HG03460 (cell line): ENCODE measurements at regions not wholly inside any gene's neighbourhood (a gene's known extent, or its start where the extent isn't known, plus 50 kb on each side); places are given as distances from the start of the nearest gene placed in this dataset.

Source experiments
- ATAC-seq: cut with Tn5 transposase; IDR thresholded peaks from one replicate; pipeline ENCODE4 v1.9.1; 2021; ENCODE audit not compliant: unreplicated experiment

DNA sequence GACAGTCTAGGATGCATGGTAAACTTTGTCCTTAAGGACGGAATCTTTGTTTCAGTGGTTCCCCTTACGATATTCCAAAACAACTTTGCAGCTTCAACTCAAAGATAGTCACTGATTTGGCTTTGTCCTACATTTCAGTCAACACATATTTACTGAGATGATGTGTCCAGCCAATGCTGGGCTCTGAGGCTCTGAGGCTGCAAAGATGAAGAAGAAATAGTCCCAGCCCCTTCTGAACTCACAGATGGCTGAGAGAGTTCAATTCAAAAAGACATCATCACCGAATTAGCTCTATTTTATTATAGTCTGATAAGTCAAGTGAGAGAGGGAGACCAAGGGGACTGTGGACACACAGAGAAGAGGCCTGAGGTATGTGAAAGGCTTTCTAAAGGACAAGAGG, 544.0 kb downstream of the ACTL7B start:
- ATAC-seq: no peak

DNA sequence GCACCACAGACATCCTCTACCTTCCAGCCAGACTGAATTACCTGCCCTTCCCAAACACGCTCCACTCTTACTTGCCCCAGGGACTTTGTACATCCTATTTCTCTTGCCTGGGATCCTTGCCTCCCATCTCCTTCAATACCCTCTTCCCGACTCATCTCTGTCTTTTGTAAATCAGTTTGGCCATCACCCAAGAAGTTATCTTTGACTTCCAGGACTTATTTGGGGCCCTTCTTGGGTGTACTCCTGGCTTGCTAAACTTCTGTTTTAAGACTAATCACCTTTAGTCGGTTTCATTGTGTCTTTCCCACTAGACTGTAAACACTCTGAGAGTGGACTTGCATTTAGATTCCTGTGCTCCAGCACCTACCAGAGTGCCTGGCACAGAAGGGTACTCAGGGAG, 545.6 kb downstream of the ACTL7B start:
- no peak for ATAC-seq

DNA sequence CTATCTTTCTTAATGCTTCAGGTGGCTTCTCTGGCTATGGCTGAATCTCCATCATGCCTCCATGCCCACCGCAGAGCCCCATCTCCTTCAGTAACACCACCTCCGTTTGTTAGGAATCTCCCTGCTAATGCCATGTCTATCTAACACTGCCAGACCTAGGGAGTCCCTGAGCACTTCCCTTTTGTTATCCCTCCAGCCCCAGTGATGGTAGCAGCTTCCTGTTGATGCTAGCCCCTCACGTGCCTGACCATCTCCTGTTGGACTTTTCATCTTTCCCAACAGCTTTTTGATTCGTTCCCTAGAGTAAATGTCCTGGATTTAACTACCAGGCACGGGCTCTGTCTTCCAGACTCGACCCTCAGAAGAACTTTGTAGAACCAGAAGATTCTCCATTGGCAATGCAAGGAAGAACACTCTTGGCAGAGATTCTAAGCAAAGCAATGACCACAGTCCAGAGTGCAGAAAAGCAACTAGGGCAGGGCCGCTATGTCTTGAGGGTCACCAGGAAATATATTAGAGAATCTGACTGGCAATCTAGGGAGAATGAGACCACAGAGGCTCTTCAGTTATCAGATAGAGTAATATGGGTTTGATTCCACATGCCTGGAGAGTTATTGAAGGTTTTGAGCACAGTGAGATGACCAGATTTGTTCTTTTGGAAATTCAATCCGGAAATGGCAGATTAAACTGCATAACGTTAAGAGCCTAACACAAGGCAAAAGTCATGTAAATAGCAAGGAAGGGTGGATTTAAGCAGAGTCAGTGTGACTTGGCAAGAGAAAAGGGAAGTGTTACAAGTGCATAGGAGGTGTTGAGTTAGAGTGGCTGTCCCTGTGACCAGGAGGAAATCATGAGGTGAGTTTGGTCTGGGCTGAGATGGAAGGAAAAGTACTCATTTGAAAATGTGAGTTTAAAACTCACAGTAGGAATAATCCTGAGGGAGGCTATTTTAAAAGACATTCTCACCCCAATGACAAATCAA, 555.2 kb downstream of the ACTL7B start:
- no peak for ATAC-seq

DNA sequence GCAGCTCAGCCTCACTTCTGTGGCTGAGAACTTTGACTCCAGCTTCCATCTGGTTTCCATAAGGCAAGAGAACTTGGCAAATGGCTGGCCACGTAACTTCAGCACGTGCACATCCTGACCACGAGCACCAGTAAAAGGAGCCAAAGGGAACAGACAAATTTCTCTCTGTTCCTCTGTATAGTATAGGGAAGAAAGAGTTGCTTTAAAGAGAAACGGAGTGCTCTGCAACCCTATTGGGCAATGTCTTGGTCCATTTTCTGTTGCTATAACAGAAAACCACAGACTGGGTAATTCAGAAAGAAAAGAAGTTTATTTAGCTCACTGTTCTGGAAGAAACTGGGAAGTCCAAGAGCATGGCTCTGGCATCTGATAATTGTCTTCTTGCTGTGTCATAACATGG, 558.7 kb downstream of the ACTL7B start:
- ATAC-seq: no peak

DNA sequence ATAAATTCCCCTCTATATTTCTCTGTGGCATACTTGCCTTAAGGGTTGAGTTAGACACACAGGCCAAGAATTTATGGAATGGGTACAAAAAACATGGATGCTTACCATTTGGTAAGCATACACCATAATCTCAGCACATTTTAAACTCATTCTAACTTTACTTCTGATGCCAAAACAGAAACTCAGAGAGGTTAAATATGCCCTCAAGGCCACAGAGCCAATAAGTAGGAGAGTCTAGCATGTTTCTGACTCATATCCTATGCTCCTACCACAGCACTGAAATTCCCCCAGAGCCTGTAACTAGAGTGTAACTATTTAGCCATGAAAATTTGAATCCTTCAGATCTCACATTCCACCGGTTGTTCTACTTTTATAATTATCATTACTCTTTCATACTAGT, 559.7 kb downstream of the ACTL7B start:
- no peak for ATAC-seq

DNA sequence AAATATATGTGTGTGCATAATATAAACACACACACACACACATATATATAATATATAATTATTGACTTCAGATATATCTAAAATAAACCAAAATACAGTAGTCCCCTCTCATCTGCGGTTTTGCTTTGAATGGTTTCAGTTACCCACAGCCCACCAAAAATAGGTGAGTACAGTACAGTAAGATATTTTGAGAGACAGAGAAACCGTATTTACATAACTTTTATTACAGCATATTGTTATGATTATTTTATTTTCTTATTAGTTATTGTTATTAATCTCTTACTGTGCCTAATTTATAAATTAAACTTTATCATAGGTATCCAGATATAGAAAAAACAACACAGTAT, 564.2 kb downstream of the ACTL7B start:
- no peak for ATAC-seq

DNA sequence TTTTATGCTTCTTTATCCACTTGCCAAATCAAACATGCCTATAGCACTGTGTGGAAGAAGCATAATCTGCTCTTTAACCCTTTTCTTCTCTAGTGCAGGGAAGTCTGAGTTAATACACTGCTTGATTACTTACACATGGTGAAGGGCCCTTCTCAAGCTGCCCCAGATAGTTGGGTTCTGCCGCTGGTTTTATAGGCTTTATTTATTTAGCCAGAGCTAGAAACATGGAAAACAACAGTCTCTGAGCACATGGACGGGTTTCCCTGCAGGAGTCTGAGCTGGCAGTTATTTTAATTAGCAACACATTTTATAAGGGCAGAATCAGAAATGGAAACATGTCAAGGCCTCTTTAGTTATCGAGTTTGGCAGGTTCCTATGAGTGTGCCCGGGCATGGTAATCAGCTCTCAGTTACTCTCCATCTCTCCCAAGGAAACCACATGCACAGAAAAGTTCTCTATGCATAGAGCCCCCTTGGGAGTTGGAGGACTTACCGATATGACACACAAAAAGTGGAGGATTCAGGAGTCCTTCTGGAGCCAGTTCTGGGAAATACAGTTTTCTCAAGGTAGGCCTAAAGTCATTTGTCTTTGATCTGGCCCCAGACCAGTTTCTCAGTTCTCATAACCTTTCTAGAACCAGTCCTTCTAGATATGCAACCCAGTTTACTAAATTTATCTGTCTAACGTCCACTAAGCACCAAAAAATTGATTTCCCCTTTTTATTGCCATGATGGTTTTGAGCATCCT, 564.8 kb downstream of the ACTL7B start:
- ATAC-seq: no peak

DNA sequence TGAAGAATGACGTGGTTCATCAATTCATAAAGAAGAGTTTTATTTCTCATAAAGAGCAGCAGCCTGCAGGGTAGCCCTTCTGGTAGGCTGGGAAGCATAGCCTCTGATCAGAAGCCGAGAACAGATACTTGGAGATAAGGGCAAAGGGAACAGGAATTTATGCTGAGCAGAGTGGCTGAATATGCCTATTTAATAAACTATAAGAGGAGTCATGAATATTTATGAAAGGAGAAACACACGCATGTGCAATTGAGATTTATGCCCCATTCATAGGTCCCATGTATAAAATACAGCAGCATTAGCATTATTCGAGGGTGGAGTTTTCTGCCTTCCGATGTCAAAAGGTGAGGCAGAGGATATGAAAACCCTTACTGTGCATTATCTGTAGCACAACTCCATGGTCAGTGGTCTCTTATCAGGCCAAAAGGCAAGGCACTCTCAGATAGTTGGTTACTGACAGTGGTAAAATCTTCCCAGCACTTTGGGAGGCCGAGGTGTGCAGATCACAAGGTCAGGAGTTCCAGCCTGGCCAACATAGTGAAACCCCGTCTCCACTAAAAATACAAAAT, 569.1 kb downstream of the ACTL7B start:
- no peak for ATAC-seq

DNA sequence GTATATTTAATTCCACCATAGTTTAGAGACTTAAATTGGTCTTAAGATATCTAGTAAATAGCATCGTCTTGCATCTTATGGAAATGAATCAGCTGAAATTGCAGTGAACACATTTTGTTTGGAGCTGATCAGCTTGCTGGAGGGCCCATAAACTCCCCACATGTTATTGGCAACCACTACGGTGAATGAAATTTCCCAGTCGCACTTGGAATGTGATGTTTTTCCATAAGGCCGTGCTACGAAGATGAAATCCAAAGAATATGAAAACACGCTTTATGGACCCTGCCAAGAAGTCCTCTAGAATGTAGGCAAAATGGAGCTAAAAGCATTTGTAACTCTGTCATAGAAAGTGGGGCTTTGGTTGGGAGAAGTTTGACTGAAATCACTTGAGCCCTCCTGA, 572.1 kb downstream of the ACTL7B start:
- no peak for ATAC-seq

DNA sequence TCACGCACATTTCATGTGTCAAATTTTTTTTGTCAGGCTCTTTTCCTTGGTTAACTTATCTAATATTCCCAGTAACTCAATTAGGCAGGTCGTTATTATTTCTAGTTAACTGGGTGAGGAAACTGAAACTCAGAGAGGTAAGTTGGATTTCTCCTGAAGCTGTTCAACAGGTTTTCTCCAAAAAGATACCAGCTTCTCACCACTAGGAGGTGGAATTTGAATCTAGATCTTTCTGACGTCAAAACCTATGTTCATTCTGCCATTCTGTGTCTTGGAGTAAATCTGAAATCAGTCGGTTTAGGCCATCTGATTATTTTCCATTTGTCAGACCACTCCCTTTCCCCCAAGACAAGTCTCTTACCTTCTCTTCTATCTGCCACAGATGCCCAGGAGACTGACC, 572.9 kb downstream of the ACTL7B start:
- ATAC-seq: no peak

DNA sequence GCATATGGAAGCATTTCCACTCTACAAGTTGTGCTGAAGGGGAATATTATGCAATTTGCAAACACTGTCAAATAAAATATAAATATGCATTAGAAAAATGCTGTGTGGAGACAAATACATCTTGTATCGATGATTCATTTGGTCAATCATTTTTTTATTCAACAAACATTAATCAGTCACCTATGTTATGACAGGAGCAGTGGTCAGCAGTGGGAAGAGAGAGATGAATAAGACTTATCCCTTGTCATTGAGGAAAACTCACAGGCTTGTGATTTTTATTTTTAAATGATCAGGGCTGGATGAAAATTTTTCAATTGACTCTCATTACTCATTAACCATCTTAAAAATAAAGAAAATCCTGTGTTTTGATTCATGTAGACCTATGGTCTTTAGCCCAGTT, 574.1 kb downstream of the ACTL7B start:
- ATAC-seq: no peak

DNA sequence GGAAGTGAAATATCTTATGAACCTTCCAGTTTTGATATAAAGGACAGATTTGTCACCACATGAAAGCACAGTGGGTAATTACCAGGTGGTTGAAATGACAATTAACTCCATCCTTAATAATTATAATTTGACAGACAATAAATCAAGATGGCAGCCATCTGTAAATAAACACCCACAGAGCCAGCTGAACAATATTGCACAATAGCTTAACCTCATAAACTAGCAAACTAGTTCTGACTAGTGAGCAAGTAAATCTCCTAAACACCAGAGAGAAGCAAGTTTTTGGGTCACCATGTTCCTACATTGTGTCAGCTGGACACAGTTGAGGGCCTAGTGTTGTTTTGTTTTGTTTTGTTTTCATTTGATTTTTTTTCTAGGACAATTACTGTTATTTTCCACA, 577.4 kb downstream of the ACTL7B start:
- ATAC-seq: no peak

DNA sequence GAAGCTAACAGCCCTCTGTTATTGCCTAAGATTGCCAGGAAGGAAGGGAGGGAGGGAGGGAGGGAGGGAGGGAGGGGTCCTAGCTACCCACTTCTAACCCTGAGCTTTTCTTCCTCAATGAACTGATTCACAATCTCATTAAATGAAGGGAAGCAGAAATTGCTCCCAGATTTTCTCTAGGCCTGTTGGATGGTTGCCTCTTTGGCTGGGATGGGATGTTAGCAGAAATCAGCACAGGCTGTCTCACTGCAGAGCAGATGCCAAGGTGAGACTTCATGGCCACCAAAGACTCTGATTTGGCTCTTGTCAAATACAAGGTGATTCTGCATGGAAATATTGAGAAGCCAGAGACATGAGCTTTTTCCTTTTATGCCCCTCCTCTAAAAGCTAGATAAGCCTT, 578.6 kb downstream of the ACTL7B start:
- ATAC-seq: no peak

DNA sequence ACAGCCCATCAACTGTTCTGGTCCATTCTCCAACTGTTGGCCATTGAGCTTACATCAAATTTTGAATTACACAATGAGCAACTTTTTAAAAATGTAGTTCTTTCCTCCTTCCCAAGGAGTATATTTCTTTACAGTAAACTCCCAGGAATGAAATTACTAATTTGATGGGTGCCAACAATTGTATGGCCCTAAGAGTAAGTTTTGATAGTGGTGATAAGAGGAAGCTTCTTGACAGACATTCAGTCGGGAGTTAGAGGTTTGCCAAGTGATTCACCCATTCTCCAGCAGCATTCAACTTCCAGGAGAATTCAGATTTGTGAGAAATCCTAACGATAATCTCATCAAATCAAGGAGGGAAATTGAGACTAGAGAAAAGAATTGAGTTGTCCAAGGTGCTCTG, 579.9 kb downstream of the ACTL7B start:
- no peak for ATAC-seq

DNA sequence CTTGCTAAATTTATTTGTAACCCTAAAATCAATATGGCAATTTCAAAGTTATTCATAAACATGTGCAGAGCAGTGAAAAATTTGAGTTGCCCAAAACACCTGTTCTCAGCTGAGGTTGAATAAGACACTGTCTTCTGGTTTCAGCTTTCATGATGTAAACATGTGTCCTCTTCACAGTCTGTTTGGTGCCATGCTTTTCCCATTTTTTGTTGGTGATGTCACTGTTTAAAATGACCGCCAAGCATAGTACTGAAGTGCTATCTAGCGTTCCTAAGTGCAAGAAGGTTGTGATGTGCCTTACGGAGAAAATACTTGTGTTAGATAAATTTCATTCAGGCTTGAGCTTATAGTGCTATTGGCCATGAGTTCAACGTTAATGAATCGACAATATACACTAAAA, 580.8 kb downstream of the ACTL7B start:
- no peak for ATAC-seq

DNA sequence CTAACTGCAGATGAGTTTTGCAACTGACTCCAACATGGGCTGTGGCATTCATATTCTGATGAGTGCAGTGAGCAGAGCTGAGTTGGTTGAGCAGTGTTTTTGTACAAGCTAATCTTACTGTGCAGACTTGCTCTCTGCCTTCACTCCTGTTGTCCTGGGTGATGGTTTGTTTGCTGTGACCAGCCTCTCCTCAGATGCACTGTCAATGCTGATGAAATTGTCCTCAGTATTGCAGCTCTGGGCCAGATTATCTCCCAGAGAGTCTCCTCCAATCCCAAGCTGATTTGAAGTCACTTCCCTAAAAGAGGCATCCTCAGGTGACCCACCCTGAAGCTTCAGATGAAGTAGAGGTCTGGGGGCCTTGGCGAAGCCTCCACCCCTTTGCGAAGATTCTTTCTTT, 581.8 kb downstream of the ACTL7B start:
- no peak for ATAC-seq

DNA sequence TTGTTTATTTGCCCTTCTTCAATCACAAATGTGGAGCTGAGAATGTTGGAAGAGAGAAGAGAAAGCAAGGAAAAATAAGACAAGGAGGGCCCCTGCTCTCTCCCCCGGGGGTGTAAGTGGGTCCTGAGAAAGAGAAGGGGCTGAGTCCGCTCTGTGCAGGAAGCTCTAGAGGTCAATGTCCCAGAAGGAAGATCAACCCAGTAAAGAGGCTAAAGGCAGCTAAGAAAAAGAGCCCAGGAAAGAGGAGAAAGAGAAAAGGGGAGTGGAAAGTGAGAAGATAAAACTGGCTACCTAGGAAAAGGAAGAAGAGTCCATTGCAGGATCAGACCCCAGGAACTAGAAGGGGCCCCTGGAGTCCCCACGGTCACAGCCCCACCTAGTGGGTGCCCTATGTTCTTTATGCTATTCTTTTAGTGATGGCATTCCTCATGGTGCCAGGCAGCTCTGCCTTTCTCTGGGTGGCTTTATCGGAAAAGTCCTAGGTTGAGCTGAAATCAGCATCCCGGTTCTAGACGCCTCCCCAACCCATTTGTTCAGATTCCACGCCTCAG, 583.4 kb downstream of the ACTL7B start:
- no peak for ATAC-seq

DNA sequence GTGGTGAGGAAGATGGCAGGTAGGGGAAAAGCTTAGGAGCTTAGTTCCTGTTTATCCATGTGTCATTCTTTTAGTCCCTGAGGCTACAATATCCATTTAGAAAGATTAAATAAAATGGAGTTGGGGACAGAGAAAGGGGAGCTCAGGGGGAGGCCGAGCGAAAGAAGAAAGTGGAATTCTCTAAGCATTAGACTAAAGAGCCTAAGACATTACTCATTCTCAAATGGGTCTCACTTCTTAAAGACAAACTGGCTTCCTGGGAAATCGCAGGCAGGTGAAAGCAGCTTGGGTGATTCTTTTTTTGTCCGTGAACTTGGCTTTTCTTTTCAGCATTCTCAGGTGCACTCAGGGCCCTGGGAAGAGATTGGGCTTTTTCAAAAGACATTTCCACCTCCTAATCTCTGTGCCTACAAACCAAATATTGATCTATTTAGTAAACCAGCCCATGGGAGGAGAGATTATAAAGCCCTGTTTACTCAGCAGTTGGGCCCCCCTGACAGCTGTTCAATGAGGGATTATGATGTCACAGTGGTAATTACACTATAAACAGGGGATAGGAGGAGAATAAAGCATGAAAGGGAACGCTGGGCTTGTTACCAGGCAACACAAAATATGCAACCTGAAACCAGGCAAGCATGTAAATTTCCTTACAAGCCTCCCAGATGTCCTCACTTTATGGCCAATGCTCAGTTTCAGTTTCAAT, 584.0 kb downstream of the ACTL7B start:
- ATAC-seq: no peak

DNA sequence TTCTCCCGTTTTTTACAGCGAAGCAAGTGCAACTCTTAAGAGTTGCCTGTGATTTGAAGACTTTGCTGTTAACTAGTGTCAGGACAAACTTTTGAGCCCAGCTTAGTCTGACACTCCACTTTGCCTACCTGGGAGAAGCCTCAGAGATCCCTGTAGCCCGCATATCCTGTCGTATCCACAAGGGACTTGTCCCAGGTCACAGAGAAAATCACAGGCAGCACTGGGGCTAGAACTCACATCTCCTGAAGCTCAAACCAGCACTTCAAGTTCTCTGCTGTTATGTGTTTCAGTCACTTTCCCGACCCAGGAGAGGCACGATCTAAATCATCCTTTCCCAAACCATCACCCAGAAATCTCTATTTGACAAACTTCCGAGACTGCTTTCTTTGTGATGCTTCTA, 584.5 kb downstream of the ACTL7B start:
- ATAC-seq: no peak

DNA sequence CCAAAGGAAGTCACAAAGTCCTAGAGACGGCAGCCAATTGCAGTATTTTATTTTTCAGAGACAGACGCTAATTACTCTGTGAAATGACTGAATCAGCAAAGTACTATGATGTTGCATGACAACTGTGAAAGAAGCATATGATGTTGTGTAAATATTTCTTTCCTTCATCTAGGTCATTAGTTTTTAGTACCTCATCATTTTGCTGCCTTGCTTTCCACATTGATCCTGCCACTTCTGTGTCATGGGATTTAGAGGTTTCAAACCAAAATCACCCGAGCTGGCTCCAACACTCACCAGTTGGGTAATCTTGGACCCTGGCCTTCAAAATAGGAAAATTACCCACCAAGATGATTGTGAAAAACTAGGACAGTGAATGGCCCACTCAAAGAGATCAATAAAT, 585.2 kb downstream of the ACTL7B start:
- ATAC-seq: no peak

DNA sequence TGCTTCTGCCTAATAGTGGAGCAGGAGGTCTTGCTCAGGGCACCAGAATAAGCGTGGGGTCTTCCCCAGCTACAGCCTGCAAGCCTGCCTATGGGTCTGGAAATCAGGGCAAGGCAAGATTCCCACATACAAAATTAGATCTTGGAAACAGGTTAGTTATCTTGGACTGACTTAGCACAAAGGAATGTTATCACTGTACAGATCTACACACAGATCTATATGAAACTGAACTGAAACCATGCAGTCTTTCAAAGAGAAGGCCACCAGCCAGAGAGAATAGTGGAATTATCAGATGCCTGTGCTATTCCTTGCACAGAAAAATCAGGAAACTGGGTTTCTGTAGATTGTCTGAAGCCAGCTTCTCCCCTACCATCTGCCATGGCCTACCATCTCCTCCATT, 585.7 kb downstream of the ACTL7B start:
- no peak for ATAC-seq
